ENCODE measurements at regions not wholly inside any gene's neighbourhood (a gene's known extent, or its start where the extent isn't known, plus 50 kb on each side); places are given as distances from the start of the nearest gene placed in this dataset.

DNA sequence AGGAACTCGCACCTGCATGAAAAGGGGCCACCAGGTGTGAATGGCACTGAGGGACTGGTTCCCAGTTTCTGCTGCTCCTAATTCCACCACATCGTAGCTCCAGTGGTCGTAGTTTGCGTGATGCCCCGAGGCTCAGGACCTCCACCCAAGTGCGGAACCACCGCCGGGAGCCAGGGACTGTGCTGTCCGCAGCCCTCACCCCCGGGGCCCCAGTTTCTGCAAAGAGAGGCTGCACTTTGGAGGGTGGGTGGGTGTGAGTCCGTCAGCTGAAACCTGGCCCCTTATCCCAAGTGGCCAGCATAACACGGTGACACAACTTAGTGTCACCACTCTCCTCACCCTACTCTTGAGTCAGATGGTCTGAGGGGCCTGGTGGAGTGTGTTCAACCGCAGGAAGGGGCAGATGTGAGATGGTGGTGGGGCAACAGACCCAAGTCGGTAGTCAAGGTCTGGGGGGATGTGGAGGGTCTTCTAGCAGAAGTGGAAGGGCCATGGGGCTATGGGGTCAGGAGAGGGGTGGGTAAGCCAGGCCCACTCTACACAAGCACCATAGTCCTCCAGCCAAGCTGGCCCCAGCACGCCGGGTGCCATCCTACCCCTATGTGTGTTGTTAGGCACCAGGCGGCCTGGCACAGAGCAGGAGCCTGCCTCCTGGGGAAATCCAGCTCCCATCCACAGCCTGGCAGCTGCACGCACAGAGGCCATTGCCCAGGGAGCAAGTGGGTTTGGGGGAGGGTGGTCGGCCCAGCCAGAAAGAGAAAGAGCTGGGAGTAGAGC lies 1301.6 kb downstream of the UQCRFS1 start:
- no peak for TF ChIP-seq EP300 (IDR thresholded peaks at IDR 0.05)
- TF ChIP-seq POLR2A (IDR thresholded peaks at IDR 0.05; ENCODE audit: low read length), result no peak
- no peak for TF ChIP-seq FOSL2 (IDR thresholded peaks at IDR 0.05)
- no peak for TF ChIP-seq FOSL2 (CRISPR knock-in tag; IDR thresholded peaks at IDR 0.05)
- TF ChIP-seq, protein P1, sequence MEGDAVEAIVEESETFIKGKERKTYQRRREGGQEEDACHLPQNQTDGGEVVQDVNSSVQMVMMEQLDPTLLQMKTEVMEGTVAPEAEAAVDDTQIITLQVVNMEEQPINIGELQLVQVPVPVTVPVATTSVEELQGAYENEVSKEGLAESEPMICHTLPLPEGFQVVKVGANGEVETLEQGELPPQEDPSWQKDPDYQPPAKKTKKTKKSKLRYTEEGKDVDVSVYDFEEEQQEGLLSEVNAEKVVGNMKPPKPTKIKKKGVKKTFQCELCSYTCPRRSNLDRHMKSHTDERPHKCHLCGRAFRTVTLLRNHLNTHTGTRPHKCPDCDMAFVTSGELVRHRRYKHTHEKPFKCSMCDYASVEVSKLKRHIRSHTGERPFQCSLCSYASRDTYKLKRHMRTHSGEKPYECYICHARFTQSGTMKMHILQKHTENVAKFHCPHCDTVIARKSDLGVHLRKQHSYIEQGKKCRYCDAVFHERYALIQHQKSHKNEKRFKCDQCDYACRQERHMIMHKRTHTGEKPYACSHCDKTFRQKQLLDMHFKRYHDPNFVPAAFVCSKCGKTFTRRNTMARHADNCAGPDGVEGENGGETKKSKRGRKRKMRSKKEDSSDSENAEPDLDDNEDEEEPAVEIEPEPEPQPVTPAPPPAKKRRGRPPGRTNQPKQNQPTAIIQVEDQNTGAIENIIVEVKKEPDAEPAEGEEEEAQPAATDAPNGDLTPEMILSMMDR (IDR thresholded peaks at IDR 0.05), result no peak
- TF ChIP-seq, protein P2, sequence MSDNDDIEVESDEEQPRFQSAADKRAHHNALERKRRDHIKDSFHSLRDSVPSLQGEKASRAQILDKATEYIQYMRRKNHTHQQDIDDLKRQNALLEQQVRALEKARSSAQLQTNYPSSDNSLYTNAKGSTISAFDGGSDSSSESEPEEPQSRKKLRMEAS (IDR thresholded peaks at IDR 0.05), result no peak
- TF ChIP-seq, protein P3, sequence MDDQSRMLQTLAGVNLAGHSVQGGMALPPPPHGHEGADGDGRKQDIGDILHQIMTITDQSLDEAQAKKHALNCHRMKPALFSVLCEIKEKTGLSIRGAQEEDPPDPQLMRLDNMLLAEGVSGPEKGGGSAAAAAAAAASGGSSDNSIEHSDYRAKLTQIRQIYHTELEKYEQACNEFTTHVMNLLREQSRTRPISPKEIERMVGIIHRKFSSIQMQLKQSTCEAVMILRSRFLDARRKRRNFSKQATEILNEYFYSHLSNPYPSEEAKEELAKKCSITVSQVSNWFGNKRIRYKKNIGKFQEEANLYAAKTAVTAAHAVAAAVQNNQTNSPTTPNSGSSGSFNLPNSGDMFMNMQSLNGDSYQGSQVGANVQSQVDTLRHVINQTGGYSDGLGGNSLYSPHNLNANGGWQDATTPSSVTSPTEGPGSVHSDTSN (IDR thresholded peaks at IDR 0.05), result no peak
- TF ChIP-seq CHD4 (IDR thresholded peaks at IDR 0.05; ENCODE audit: borderline replicate concordance), result no peak
- no peak for TF ChIP-seq ZSCAN20 (CRISPR knock-in tag; IDR thresholded peaks at IDR 0.05)
- TF ChIP-seq SREBF2 (IDR thresholded peaks at IDR 0.05), result no peak
- no peak for TF ChIP-seq EHMT2 (IDR thresholded peaks at IDR 0.05; ENCODE audit: low read depth)
- TF ChIP-seq BHLHE40 (IDR thresholded peaks at IDR 0.05; ENCODE audit: low read depth, low read length), result no peak
- TF ChIP-seq, protein P4, sequence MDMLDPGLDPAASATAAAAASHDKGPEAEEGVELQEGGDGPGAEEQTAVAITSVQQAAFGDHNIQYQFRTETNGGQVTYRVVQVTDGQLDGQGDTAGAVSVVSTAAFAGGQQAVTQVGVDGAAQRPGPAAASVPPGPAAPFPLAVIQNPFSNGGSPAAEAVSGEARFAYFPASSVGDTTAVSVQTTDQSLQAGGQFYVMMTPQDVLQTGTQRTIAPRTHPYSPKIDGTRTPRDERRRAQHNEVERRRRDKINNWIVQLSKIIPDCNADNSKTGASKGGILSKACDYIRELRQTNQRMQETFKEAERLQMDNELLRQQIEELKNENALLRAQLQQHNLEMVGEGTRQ (IDR thresholded peaks at IDR 0.05), result no peak
- TF ChIP-seq JUN (IDR thresholded peaks at IDR 0.05), result no peak

Measured in A549 (cell line).